ENCODE measurements at regions not wholly inside any gene's neighbourhood (a gene's known extent, or its start where the extent isn't known, plus 50 kb on each side); places are given as distances from the start of the nearest gene placed in this dataset.

DNA sequence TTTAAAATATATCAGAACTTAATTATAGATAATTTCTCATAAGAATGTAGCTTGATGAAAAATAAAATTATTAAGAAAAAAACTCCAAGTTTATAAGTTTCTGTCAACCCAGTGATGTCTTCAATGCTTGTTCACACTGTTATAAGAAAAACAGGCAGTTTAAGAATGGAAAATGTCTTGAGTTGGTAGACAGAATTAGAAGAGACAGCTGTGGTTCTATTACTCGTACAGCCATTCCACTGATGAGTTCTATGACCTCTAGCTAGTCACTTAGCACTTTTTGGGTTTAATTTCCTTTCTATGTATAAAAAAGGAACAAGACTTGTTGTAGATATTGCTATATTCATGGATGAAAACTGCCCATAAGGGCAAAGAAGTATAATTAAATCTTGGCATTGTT lies 1013.1 kb upstream of the ATXN8OS start:
- H3K4me1 ChIP-seq = no peaks in the 10 kb centered on the region
- no peaks in the 10 kb centered on the region for H3K36me3 ChIP-seq
- no peak overlapping the region for H3K27ac ChIP-seq
- DNase-seq (no peak), ATAC-seq (no peak)
- no peaks in the 10 kb centered on the region for H3K9me3 ChIP-seq
- H3K4me3 ChIP-seq = no peak overlapping the region
- H3K27me3 ChIP-seq (ENCODE audit: low read depth) = no peaks in the 10 kb centered on the region
- TF ChIP-seq, protein P1, sequence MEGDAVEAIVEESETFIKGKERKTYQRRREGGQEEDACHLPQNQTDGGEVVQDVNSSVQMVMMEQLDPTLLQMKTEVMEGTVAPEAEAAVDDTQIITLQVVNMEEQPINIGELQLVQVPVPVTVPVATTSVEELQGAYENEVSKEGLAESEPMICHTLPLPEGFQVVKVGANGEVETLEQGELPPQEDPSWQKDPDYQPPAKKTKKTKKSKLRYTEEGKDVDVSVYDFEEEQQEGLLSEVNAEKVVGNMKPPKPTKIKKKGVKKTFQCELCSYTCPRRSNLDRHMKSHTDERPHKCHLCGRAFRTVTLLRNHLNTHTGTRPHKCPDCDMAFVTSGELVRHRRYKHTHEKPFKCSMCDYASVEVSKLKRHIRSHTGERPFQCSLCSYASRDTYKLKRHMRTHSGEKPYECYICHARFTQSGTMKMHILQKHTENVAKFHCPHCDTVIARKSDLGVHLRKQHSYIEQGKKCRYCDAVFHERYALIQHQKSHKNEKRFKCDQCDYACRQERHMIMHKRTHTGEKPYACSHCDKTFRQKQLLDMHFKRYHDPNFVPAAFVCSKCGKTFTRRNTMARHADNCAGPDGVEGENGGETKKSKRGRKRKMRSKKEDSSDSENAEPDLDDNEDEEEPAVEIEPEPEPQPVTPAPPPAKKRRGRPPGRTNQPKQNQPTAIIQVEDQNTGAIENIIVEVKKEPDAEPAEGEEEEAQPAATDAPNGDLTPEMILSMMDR (IDR thresholded peaks at IDR 0.05) = no peak
- intact Hi-C loops (cut with DNase I) = no loop called here

DNA sequence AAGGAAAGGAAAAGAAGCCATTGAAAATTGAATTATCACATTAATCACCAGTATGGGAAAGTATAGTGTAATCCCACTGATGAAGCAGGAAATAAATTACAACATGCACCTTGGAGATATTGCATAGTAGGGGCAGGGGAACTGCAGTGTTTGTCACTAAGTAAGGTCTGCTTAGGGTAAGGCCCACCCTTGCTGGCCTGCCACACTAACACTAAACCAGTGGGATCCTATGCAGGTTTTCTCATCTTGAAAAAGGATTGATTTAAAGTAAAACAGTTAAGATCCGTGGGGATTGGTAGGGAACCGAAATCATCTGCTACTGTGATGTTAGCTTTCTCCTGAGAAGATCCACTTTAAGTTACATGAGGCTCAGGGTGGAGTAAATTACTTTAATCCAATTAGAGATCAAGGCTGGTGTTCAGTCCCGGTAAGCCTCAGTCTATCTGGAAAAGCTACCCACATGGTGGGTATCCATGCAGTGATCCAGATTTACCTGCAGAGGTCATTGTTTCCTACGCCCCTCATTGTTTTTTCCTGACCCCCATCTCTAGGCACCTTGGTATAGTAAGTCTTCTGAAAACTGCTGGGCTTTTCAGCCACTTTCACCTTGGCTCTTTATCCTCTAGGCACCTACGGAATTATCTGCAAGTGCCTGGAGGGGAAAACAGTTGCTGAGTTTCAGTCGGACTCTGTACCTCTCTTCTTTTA lies 1014.9 kb upstream of the ATXN8OS start:
- no peak overlapping the region for H3K4me3 ChIP-seq
- H3K27me3 ChIP-seq (ENCODE audit: low read depth) = no peaks in the 10 kb centered on the region
- ATAC-seq (no peak), DNase-seq (no peak)
- no peaks in the 10 kb centered on the region for H3K9me3 ChIP-seq
- no peaks in the 10 kb centered on the region for H3K4me1 ChIP-seq
- H3K36me3 ChIP-seq = no peaks in the 10 kb centered on the region
- no peak overlapping the region for H3K27ac ChIP-seq
- intact Hi-C loops (cut with DNase I) = no loop called here
- TF ChIP-seq, protein P1 (IDR thresholded peaks at IDR 0.05) = no peak

DNA sequence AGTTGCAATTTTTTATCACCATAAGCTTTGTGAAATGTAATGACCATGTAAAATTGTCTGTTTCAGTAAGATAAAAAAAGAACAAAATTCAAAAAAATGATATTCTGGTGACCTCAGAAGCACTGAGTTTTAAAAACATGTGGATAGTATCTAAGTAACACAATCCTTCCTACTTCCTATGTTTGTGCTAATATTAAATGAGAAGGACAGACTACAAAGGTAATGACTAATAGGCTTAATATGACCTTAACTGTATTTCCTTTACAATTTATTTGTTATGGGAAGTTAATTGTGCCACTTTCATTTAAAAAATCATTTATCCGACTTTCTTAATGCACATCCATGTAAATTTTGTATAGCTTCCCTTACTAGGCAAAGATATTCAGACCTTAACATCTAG lies 1030.4 kb upstream of the ATXN8OS start:
- ATAC-seq (no peak), DNase-seq (no peak)
- intact Hi-C loops (cut with DNase I) = no loop called here
- Histone ChIP-seq H3K36me3 (no peaks in the 10 kb centered on the region), H3K27me3 (ENCODE audit: low read depth) (no peaks in the 10 kb centered on the region), H3K4me3 (no peak overlapping the region), H3K4me1 (no peaks in the 10 kb centered on the region), H3K27ac (no peak overlapping the region), H3K9me3 (no peaks in the 10 kb centered on the region)
- TF ChIP-seq, protein P1 (IDR thresholded peaks at IDR 0.05) = no peak

DNA sequence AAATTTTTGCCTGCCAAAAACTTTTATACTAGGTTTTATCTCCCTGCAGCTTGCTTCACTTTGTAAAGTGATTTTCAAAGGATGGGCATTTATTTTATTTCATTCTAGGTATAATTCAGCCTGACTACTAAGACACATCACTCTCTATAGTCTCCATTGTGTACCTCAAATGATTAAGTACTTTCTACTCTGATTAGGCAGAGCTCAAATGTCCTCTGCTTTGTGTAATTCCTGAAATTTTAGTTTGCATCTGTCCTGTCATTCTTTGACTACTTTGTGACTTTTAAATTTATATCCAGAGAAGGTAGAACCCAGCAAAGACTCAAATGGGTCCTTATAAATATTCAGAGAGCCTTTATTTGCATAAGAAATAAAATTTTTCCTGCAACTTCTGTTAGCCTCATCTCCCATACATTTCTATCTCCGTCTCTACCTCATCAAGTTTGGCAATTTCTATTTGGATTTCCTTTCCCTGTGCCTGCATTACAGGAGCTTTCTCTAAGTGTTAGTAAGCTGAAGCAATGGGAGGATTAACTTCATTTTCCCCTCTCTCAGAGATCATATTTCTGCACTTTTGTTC lies 1038.0 kb upstream of the ATXN8OS start:
- Histone ChIP-seq H3K4me1 (no peaks in the 10 kb centered on the region), H3K27ac (no peak overlapping the region), H3K9me3 (no peaks in the 10 kb centered on the region), H3K4me3 (no peak overlapping the region), H3K27me3 (ENCODE audit: low read depth) (no peaks in the 10 kb centered on the region), H3K36me3 (no peaks in the 10 kb centered on the region)
- ATAC-seq (no peak), DNase-seq (no peak)
- TF ChIP-seq, protein P1 (IDR thresholded peaks at IDR 0.05) = no peak
- intact Hi-C loops (cut with DNase I) = no loop called here

DNA sequence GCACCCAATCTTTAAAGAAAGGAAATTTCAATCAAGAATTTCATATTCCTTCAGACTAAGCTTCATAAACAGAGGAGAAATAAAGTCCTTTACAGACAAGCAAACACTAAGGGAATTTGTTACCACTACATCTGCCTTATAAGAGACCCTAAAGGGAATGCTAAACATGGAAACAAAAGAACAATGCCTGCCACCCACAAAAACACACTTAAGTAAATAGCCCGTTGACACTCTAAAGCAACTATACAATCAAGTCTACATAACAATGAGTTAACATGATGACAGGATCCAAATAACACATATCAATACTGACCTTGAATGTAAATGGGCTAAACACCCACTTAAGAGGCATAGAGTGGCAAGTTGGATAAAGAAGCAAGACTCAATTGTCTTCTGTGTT lies 1056.9 kb upstream of the ATXN8OS start:
- H3K36me3 ChIP-seq = no peaks in the 10 kb centered on the region
- ATAC-seq = no peak
- H3K4me1 ChIP-seq = no peaks in the 10 kb centered on the region
- intact Hi-C loops (cut with DNase I) = no loop called here
- no peak overlapping the region for H3K27ac ChIP-seq
- no peak overlapping the region for H3K4me3 ChIP-seq
- peaks cover 15% of the 10 kb centered on the region for H3K9me3 ChIP-seq
- DNase-seq = no peak
- no peaks in the 10 kb centered on the region for H3K27me3 ChIP-seq (ENCODE audit: low read depth)
- TF ChIP-seq, protein P1 (IDR thresholded peaks at IDR 0.05) = no peak

Data from lower lobe of right lung (tissue), 2 donors.